ENCODE measurements at regions not wholly inside any gene's neighbourhood (a gene's known extent, or its start where the extent isn't known, plus 50 kb on each side); places are given as distances from the start of the nearest gene placed in this dataset.
"Not testable (repeated sequence)": the region's sequence is repeated elsewhere in the genome, so short reads cannot be mapped to it uniquely, and the experiment has no call there.

- DNase-seq (ENCODE audit: low spot score) = no peak
Observed at GRCh38 chr19:37303591-37304171, 67.2 kb upstream of the ZNF527 start.

DNA sequence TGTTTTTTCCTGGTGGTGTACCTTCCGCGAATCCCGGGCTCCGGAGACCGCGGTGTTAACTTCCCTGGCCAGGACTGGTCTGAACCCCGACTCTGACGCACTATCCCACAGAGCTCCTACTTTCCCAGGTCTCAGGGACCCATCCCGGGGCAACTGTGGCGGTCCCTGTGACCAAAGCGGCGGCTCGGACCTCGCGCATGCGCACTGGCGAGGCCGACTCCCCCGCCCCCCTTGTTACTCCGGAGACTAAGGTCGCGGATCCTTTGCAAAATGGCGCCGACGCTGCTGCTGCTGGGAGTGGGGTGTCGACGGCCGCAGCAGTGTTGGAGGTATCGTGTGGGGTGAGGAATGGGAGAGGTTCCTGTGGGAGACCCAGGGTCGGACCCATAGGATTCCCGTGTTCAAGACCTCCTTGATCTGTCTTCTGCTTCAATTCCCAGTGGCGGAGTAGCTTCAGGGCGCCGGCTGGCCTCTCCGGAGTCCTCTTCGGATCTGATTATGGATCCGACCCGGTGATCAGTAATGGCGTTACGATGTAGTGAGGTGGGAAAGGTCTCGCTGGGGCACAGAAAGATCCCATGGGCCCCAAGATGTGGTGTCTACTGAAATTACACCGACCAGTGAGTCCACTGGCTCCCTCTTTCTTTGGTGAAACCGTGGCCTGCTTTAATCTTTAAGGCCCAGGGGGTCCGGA lies 66.6 kb upstream of the ZNF527 start:
- no peak for DNase-seq (ENCODE audit: low spot score)

- no peak for DNase-seq (ENCODE audit: low spot score)
Observed at GRCh38 chr19:37304884-37305255, 66.0 kb upstream of the ZNF527 start.

- DNase-seq (ENCODE audit: low spot score) = no peak
Observed at GRCh38 chr19:37306383-37306963, 64.4 kb upstream of the ZNF527 start.

DNA sequence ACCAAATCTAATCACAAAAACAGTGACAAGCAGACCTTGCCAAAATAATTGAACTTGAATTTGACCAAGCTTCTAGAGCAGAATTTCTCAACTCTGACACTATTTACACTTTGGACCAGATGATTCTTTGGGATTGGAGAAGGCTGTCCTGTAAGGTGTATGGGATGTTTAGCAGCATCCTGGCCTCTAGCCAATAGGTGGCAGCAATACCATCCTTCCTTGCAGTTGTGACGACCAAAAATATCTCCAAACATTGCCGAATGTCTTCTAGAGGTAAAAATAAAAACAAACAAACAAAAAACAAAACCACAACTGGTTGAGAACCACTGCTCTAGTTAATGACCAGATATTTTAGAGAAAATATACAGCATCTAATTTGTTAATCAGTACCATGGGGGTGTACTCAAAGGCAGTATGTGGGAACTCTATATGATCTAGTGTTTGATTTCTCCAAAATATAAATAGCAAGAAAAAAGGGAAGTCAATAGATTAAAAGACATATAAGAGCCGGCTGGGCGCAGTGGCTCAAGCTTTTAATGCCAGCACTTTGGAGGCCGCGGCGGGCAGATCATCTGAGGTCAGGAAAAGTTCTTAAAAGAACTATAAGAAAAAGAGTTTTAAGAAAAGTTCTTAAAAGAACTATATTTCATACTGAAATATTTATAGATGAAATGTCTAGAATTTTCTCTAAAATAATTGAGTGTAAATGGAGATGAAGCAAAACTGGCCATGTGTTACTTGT lies 60.9 kb upstream of the ZNF527 start:
- DNase-seq (ENCODE audit: low spot score) = peak; percentile 8

- DNase-seq (ENCODE audit: low spot score) = not testable (repeated sequence)
Observed at GRCh38 chr19:37312531-37313334, 58.2 kb upstream of the ZNF527 start.

GRCh38 chr19:37313335-37313627 lies 57.6 kb upstream of the ZNF527 start:
- no peak for DNase-seq (ENCODE audit: low spot score)

- peak; percentile 94 for DNase-seq (ENCODE audit: low spot score)
Observed at GRCh38 chr19:37317403-37318209, 53.3 kb upstream of the ZNF527 start.

DNA sequence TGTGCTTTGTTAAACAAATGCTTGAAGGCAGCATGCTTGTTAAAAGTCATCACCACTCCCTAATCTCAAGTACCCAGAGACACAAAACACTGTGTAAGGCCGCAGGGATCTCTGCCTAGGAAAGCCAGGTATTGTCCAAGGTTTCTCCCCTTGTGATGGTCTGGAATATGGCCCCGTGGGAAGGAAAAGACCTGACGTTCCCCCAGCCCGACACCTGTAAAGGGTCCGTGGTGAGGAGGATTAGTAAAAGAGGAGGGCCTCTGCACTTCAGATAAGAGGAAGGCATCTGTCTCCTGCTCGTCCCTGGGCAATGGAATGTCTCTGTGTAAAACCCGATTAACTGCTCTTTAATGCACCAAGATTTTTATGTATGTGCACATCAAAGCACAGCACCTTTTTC lies 49.9 kb upstream of the ZNF527 start:
- DNase-seq (ENCODE audit: low spot score) = not testable (repeated sequence)

All from germinal center (tissue), 1 donor.